HG03066 (cell line): ENCODE measurements at regions not wholly inside any gene's neighbourhood (a gene's known extent, or its start where the extent isn't known, plus 50 kb on each side); places are given as distances from the start of the nearest gene placed in this dataset.
"Not testable (repeated sequence)": the region's sequence is repeated elsewhere in the genome, so short reads cannot be mapped to it uniquely, and the experiment has no call there.

Experiments
- ATAC-seq: cut with Tn5 transposase; IDR thresholded peaks from one replicate; pipeline ENCODE4 v1.9.1; 2021; ENCODE audit warnings: low read depth; ENCODE audit not compliant: unreplicated experiment

GRCh38 chr1:9440763-9441194 is 98.5 kb upstream of the SLC25A33 start:
- no peak for ATAC-seq

GRCh38 chr1:9441451-9442133 is 97.7 kb upstream of the SLC25A33 start:
- no peak for ATAC-seq

- no peak for ATAC-seq
These were observed 96.9 kb upstream of the SLC25A33 start for GRCh38 chr1:9442278-9442846.

- no peak for ATAC-seq
These were observed 96.3 kb upstream of the SLC25A33 start for GRCh38 chr1:9442986-9443385.

GRCh38 chr1:9443913-9444445 is 95.3 kb upstream of the SLC25A33 start:
- no peak for ATAC-seq

- no peak for ATAC-seq
These were observed 94.7 kb upstream of the SLC25A33 start for GRCh38 chr1:9444532-9444931.

- ATAC-seq: not testable (repeated sequence)
These were observed 94.2 kb upstream of the SLC25A33 start for GRCh38 chr1:9445081-9445480.

- ATAC-seq: no peak
These were observed 91.9 kb upstream of the SLC25A33 start for GRCh38 chr1:9447215-9447960.

- ATAC-seq: no peak
These were observed 90.8 kb upstream of the SLC25A33 start for GRCh38 chr1:9448132-9449109.

GRCh38 chr1:9449110-9449627 is 90.1 kb upstream of the SLC25A33 start:
- no peak for ATAC-seq

GRCh38 chr1:9449976-9450696 is 89.1 kb upstream of the SLC25A33 start:
- no peak for ATAC-seq

- no peak for ATAC-seq
These were observed 88.2 kb upstream of the SLC25A33 start for GRCh38 chr1:9451081-9451480.

- ATAC-seq: no peak
These were observed 86.6 kb upstream of the SLC25A33 start for GRCh38 chr1:9452516-9453140.

GRCh38 chr1:9453375-9453774 is 85.9 kb upstream of the SLC25A33 start:
- no peak for ATAC-seq

- no peak for ATAC-seq
These were observed 85.4 kb upstream of the SLC25A33 start for GRCh38 chr1:9453779-9454418.

GRCh38 chr1:9454494-9455066 is 84.7 kb upstream of the SLC25A33 start:
- no peak for ATAC-seq

GRCh38 chr1:9455487-9456234 is 83.6 kb upstream of the SLC25A33 start:
- ATAC-seq: no peak

- no peak for ATAC-seq
These were observed 82.4 kb upstream of the SLC25A33 start for GRCh38 chr1:9456833-9457232.
